GM12878 (cell line): ENCODE measurements at regions not wholly inside any gene's neighbourhood (a gene's known extent, or its start where the extent isn't known, plus 50 kb on each side); places are given as distances from the start of the nearest gene placed in this dataset.

Source experiments
- ATF3 ChIP-seq: IDR thresholded peaks from 2 replicates; pipeline ENCODE4 v1.6.1; 2011; ENCODE audit warnings: low read depth, mild to moderate bottlenecking, low read length, moderate library complexity, borderline replicate concordance; ENCODE audit errors: extremely low read depth
- CEBPB ChIP-seq, 2 experiments: fragments of 150-350 bp in 1 of 2; IDR thresholded peaks; 2 replicates each; pipeline ENCODE4 v1.6.1; 2012 to 2014; ENCODE audit warnings: low read depth in 2 of 2, low read length in 2 of 2, borderline replicate concordance in 1 of 2, inconsistent platforms in 1 of 2
- CHD4 ChIP-seq: fragments of 200-600 bp; sonication (generic); IDR thresholded peaks from 2 replicates; pipeline ENCODE4 v1.6.1; 2016; ENCODE audit warnings: mild to moderate bottlenecking
- DPF2 ChIP-seq: fragments of 450-650 bp; IDR thresholded peaks from 2 replicates; pipeline ENCODE4 v1.6.1; 2017; ENCODE audit warnings: mild to moderate bottlenecking
- EED ChIP-seq: sonication (generic); IDR thresholded peaks from 2 replicates; pipeline ENCODE4 v1.6.1; 2016; ENCODE audit warnings: antibody characterized with exemption, low read depth
- FOXM1 ChIP-seq: IDR thresholded peaks from 2 replicates; pipeline ENCODE4 v1.6.1; 2012; ENCODE audit warnings: low read depth, mild to moderate bottlenecking, inconsistent platforms, low read length, moderate library complexity
- HDAC6 ChIP-seq: fragments of 200-600 bp; sonication (generic); IDR thresholded peaks from one replicate; pipeline ENCODE4 v1.8.0; 2017; ENCODE audit warnings: antibody characterized with exemption; ENCODE audit not compliant: unreplicated experiment
- KLF5 ChIP-seq: fragments of 450-650 bp; IDR thresholded peaks from 2 replicates; pipeline ENCODE4 v1.6.1; 2014; ENCODE audit warnings: mild to moderate bottlenecking; ENCODE audit not compliant: partially characterized antibody
- LARP7 ChIP-seq: fragments of 450-650 bp; IDR thresholded peaks from 2 replicates; pipeline ENCODE4 v1.6.1; 2017; ENCODE audit warnings: mild to moderate bottlenecking
- MTA2 ChIP-seq: fragments of 450-650 bp; IDR thresholded peaks from 2 replicates; pipeline ENCODE4 v1.6.1; 2016; ENCODE audit warnings: low read depth, mild to moderate bottlenecking, moderate library complexity
- PAX8 ChIP-seq: fragments of 450-650 bp; IDR thresholded peaks from 2 replicates; pipeline ENCODE4 v1.6.1; 2017; ENCODE audit warnings: mild to moderate bottlenecking, moderate library complexity
- SPI1 ChIP-seq: IDR thresholded peaks from 2 replicates; pipeline ENCODE4 v1.6.1; 2011; ENCODE audit warnings: low read depth, mild to moderate bottlenecking, low read length, moderate library complexity, borderline replicate concordance; ENCODE audit not compliant: insufficient read depth
- TBL1XR1 ChIP-seq: IDR thresholded peaks from 2 replicates; pipeline ENCODE4 v1.6.1; 2012; ENCODE audit warnings: low read depth, low read length, improper control_type of control experiment
- ZZZ3 ChIP-seq: IDR thresholded peaks from 2 replicates; pipeline ENCODE4 v1.6.1; 2011; ENCODE audit warnings: low read depth; ENCODE audit not compliant: control insufficient read depth, insufficient read length
- TF ChIP-seq, protein P1 (sequence below): fragments of 150-350 bp; IDR thresholded peaks from 2 replicates; pipeline ENCODE4 v1.6.1; 2016; ENCODE audit warnings: low read depth, low read length

GRCh38 chr11:45371251-45372115, 85.3 kb upstream of the SYT13 start (continued):
- TF ChIP-seq HDAC6 = no peak
- TF ChIP-seq, protein P1, sequence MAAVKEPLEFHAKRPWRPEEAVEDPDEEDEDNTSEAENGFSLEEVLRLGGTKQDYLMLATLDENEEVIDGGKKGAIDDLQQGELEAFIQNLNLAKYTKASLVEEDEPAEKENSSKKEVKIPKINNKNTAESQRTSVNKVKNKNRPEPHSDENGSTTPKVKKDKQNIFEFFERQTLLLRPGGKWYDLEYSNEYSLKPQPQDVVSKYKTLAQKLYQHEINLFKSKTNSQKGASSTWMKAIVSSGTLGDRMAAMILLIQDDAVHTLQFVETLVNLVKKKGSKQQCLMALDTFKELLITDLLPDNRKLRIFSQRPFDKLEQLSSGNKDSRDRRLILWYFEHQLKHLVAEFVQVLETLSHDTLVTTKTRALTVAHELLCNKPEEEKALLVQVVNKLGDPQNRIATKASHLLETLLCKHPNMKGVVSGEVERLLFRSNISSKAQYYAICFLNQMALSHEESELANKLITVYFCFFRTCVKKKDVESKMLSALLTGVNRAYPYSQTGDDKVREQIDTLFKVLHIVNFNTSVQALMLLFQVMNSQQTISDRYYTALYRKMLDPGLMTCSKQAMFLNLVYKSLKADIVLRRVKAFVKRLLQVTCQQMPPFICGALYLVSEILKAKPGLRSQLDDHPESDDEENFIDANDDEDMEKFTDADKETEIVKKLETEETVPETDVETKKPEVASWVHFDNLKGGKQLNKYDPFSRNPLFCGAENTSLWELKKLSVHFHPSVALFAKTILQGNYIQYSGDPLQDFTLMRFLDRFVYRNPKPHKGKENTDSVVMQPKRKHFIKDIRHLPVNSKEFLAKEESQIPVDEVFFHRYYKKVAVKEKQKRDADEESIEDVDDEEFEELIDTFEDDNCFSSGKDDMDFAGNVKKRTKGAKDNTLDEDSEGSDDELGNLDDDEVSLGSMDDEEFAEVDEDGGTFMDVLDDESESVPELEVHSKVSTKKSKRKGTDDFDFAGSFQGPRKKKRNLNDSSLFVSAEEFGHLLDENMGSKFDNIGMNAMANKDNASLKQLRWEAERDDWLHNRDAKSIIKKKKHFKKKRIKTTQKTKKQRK = no peak
- no peak for TF ChIP-seq ZZZ3
- no peak for TF ChIP-seq MTA2
- TF ChIP-seq LARP7 = no peak
- TF ChIP-seq ATF3 = no peak
- TF ChIP-seq FOXM1 = no peak
- TF ChIP-seq SPI1 = no peak
- no peak for TF ChIP-seq EED
- no peak for TF ChIP-seq CHD4
- TF ChIP-seq DPF2 = no peak
- TF ChIP-seq TBL1XR1 = no peak
- TF ChIP-seq KLF5 = no peak
- no peak for TF ChIP-seq PAX8
- TF ChIP-seq CEBPB (IDR thresholded peaks at IDR 0.05; ENCODE audit: borderline replicate concordance in 1 of 2, low read depth in 2 of 2, low read length in 2 of 2) = no peak
